Loucy (cell line): ENCODE measurements at regions not wholly inside any gene's neighbourhood (a gene's known extent, or its start where the extent isn't known, plus 50 kb on each side); places are given as distances from the start of the nearest gene placed in this dataset.

Experiments used
- H2AFZ ChIP-seq: fragments of 200-600 bp; sonication (generic); 2 replicates; pipeline ENCODE4 v1.6.0; 2016; ENCODE audit warnings: antibody characterized with exemption, mild to moderate bottlenecking, low read length, moderate library complexity
- H3F3A ChIP-seq: fragments of 200-600 bp; 2 replicates; pipeline ENCODE4 v1.6.0; 2016; ENCODE audit warnings: antibody characterized with exemption, low read depth, mild to moderate bottlenecking
- H3K27me3 ChIP-seq: fragments of 200-600 bp; sonication (generic); 2 replicates; pipeline ENCODE4 v1.6.1; 2014; ENCODE audit warnings: low read length, mild to moderate bottlenecking; ENCODE audit not compliant: insufficient read depth, poor library complexity, severe bottlenecking
- H3K36me3 ChIP-seq: fragments of 200-600 bp; sonication (generic); 2 replicates; pipeline ENCODE4 v1.6.1; 2016; ENCODE audit warnings: low read length; ENCODE audit not compliant: insufficient read depth
- H3K4me1 ChIP-seq: fragments of 200-600 bp; sonication (generic); 2 replicates; pipeline ENCODE4 v1.5.1; 2014; ENCODE audit warnings: low read length, mild to moderate bottlenecking; ENCODE audit not compliant: insufficient read depth, poor library complexity, severe bottlenecking
- H3K4me2 ChIP-seq: fragments of 200-600 bp; sonication (generic); 2 replicates; pipeline ENCODE4 v1.6.0; 2014; ENCODE audit warnings: antibody characterized with exemption, low read length, low read depth, mild to moderate bottlenecking; ENCODE audit not compliant: poor library complexity, severe bottlenecking
- H3K4me3 ChIP-seq: fragments of 200-600 bp; sonication (generic); 2 replicates; pipeline ENCODE4 v1.5.1; 2014; ENCODE audit warnings: low read length, mild to moderate bottlenecking, mixed read lengths; ENCODE audit not compliant: poor library complexity, severe bottlenecking
- H3K79me2 ChIP-seq: fragments of 200-600 bp; sonication (generic); 2 replicates; pipeline ENCODE4 v1.6.1; 2014; ENCODE audit warnings: low read length; ENCODE audit not compliant: insufficient read depth
- H3K9ac ChIP-seq: fragments of 200-600 bp; sonication (generic); 2 replicates; pipeline ENCODE4 v1.6.0; 2014; ENCODE audit warnings: mild to moderate bottlenecking, low read depth, low read length, moderate library complexity; ENCODE audit not compliant: poor library complexity, severe bottlenecking
- H3K9me2 ChIP-seq: fragments of 200-600 bp; sonication (generic); replicated peaks from 2 replicates; pipeline ENCODE4 v1.6.1; 2016; ENCODE audit warnings: low read depth, low read length, mixed read lengths
- H3K9me3 ChIP-seq: fragments of 200-600 bp; sonication (generic); 2 replicates; pipeline ENCODE4 v1.6.1; 2014; ENCODE audit warnings: mild to moderate bottlenecking, antibody characterized with exemption, low read length, low read depth; ENCODE audit not compliant: insufficient read depth
- H4K20me1 ChIP-seq: fragments of 200-600 bp; sonication (generic); 2 replicates; pipeline ENCODE4 v1.6.0; 2014; ENCODE audit warnings: antibody characterized with exemption, low read length, mild to moderate bottlenecking; ENCODE audit not compliant: insufficient read depth, poor library complexity, severe bottlenecking
- EZH2phosphoT487 ChIP-seq: fragments of 200-600 bp; IDR thresholded peaks from 2 replicates; pipeline ENCODE4 v1.6.1; 2018; ENCODE audit warnings: antibody characterized with exemption, mild to moderate bottlenecking, moderate library complexity, borderline replicate concordance
- TF ChIP-seq, protein P1 (sequence below): fragments of 200-600 bp; sonication (generic); conservative IDR thresholded peaks from 2 replicates; pipeline ENCODE4 v1.5.1; 2014; ENCODE audit warnings: mild to moderate bottlenecking, antibody characterized with exemption, low read length

DNA sequence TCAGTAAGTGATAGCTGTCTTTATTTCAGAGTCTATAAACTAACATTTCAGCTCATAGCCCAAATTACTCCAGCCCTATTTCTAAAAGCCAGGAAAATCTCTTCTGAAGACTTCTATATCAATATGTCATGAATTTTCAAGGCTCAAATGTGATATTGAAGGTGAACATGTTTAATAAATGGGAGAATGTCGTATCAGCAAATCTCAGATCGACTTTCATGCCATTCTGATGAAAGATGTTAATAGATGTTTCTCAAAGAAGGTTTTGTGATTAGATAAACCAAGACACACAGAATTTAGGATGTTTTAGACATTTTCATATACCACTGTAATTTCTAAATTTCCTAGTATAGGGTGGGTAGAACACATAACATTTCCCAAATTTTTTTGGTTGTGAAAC is 380.6 kb downstream of the ARL4A start:
- H3K9me3 ChIP-seq = no peaks in the 10 kb centered on the region
- H3K4me2 ChIP-seq = no peak overlapping the region
- H3K27me3 ChIP-seq = no peaks in the 10 kb centered on the region
- H3K9me2 ChIP-seq = no peaks in the 10 kb centered on the region
- no peaks in the 10 kb centered on the region for H3K36me3 ChIP-seq
- H2AFZ ChIP-seq = no peak overlapping the region
- H3K9ac ChIP-seq = no peak overlapping the region
- H3K79me2 ChIP-seq = no peaks in the 10 kb centered on the region
- no peaks in the 10 kb centered on the region for H4K20me1 ChIP-seq
- no peak for TF ChIP-seq EZH2phosphoT487
- TF ChIP-seq, protein P1, sequence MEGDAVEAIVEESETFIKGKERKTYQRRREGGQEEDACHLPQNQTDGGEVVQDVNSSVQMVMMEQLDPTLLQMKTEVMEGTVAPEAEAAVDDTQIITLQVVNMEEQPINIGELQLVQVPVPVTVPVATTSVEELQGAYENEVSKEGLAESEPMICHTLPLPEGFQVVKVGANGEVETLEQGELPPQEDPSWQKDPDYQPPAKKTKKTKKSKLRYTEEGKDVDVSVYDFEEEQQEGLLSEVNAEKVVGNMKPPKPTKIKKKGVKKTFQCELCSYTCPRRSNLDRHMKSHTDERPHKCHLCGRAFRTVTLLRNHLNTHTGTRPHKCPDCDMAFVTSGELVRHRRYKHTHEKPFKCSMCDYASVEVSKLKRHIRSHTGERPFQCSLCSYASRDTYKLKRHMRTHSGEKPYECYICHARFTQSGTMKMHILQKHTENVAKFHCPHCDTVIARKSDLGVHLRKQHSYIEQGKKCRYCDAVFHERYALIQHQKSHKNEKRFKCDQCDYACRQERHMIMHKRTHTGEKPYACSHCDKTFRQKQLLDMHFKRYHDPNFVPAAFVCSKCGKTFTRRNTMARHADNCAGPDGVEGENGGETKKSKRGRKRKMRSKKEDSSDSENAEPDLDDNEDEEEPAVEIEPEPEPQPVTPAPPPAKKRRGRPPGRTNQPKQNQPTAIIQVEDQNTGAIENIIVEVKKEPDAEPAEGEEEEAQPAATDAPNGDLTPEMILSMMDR = no peak
- no peak overlapping the region for H3K4me3 ChIP-seq
- H3F3A ChIP-seq = no peaks in the 10 kb centered on the region
- no peaks in the 10 kb centered on the region for H3K4me1 ChIP-seq

DNA sequence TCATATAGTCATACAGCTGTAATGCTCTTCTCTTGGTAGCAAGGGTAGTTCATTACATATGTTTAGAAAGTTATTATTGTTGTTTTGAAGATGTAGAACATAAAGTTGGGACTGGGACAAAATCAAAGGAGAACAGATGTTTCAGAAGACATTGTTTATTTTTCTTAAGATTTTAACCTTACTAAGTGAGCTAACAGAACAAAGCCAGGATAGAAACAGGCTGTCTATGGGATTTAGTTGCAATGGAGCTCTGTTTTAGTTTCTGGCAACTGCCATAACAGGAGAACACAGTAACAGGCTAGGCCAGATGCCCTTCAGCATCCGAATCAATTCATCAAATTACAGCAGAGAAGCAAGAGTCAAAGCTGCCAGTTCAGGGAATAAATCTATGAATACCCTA is 382.4 kb downstream of the ARL4A start:
- Histone ChIP-seq H3K9ac (no peak overlapping the region), H2AFZ (no peak overlapping the region)

DNA sequence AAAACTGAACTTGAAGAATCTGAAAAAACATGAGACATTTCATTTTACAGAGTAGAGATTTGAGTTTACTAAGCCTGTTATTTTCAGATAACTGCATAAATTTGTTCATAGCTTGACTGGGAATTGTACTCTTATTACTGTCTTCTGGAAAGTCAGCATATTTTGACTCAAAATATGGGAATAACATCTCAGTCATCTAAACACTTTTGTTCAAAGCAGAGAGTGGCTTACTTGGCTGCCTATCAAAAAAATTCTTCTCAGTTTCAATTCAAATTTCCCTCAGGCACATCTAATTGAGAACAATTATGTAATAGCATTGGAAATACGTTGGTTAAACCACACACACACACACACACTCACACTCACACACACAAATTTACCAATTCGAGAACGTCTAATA is 384.6 kb downstream of the ARL4A start:
- Histone ChIP-seq H3F3A (no peaks in the 10 kb centered on the region), H3K9me2 (no peaks in the 10 kb centered on the region), H3K36me3 (no peaks in the 10 kb centered on the region), H3K9ac (no peak overlapping the region), H2AFZ (no peak overlapping the region), H3K4me3 (no peak overlapping the region), H3K4me1 (no peaks in the 10 kb centered on the region), H3K4me2 (no peak overlapping the region), H4K20me1 (no peaks in the 10 kb centered on the region), H3K79me2 (no peaks in the 10 kb centered on the region), H3K9me3 (no peaks in the 10 kb centered on the region), H3K27me3 (no peaks in the 10 kb centered on the region)
- TF ChIP-seq, protein P1 = no peak
- no peak for TF ChIP-seq EZH2phosphoT487

More for the DNA sequence above, 382.4 kb downstream of the ARL4A start:
- no peaks in the 10 kb centered on the region for H3K9me2 ChIP-seq
- H3K4me2 ChIP-seq = no peak overlapping the region
- no peaks in the 10 kb centered on the region for H3K36me3 ChIP-seq
- no peaks in the 10 kb centered on the region for H3K27me3 ChIP-seq
- TF ChIP-seq, protein P1 = no peak
- TF ChIP-seq EZH2phosphoT487 = no peak
- H3K4me3 ChIP-seq = no peak overlapping the region
- no peaks in the 10 kb centered on the region for H3F3A ChIP-seq
- no peaks in the 10 kb centered on the region for H3K79me2 ChIP-seq
- H3K4me1 ChIP-seq = no peaks in the 10 kb centered on the region
- no peaks in the 10 kb centered on the region for H3K9me3 ChIP-seq
- no peaks in the 10 kb centered on the region for H4K20me1 ChIP-seq
